GM19035 (cell line): ENCODE measurements at regions not wholly inside any gene's neighbourhood (a gene's known extent, or its start where the extent isn't known, plus 50 kb on each side); places are given as distances from the start of the nearest gene placed in this dataset.
"Not testable (repeated sequence)": the region's sequence is repeated elsewhere in the genome, so short reads cannot be mapped to it uniquely, and the experiment has no call there.

ENCODE experiments used
- ATAC-seq: cut with Tn5 transposase; IDR thresholded peaks from one replicate; pipeline ENCODE4 v1.9.1; 2021; ENCODE audit not compliant: unreplicated experiment

GRCh38 chr20:17891131-17891530, 77.5 kb downstream of the SNX5 start:
- not testable (repeated sequence) for ATAC-seq

GRCh38 chr20:17890330-17890729, 78.3 kb downstream of the SNX5 start:
- ATAC-seq = no peak

GRCh38 chr20:17889226-17889625, 79.4 kb downstream of the SNX5 start:
- no peak for ATAC-seq

GRCh38 chr20:17888044-17888443, 80.5 kb downstream of the SNX5 start:
- ATAC-seq = no peak

GRCh38 chr20:17887331-17888030, 81.1 kb downstream of the SNX5 start:
- no peak for ATAC-seq

- ATAC-seq = no peak
Observed at GRCh38 chr20:17885544-17885943, 83.0 kb downstream of the SNX5 start.

- ATAC-seq = no peak
Observed at GRCh38 chr20:17885076-17885475, 83.5 kb downstream of the SNX5 start.

GRCh38 chr20:17884307-17885003, 84.1 kb downstream of the SNX5 start:
- ATAC-seq = no peak

GRCh38 chr20:17883592-17884306, 84.8 kb downstream of the SNX5 start:
- ATAC-seq = no peak

GRCh38 chr20:17882834-17883591, 85.6 kb downstream of the SNX5 start:
- ATAC-seq = no peak

GRCh38 chr20:17882065-17882833, 86.3 kb downstream of the SNX5 start:
- no peak for ATAC-seq

GRCh38 chr20:17881741-17882064, 86.9 kb downstream of the SNX5 start:
- ATAC-seq = no peak

GRCh38 chr20:17878912-17879602, 89.5 kb downstream of the SNX5 start:
- ATAC-seq = no peak

- ATAC-seq = no peak
Observed at GRCh38 chr20:17878069-17878911, 90.3 kb downstream of the SNX5 start.

GRCh38 chr20:17875981-17876385, 92.6 kb downstream of the SNX5 start:
- ATAC-seq = no peak

- no peak for ATAC-seq
Observed at GRCh38 chr20:17875106-17875980, 93.3 kb downstream of the SNX5 start.

- no peak for ATAC-seq
Observed at GRCh38 chr20:17874271-17875105, 94.1 kb downstream of the SNX5 start.
